GM12878 (cell line): ENCODE measurements at regions not wholly inside any gene's neighbourhood (a gene's known extent, or its start where the extent isn't known, plus 50 kb on each side); places are given as distances from the start of the nearest gene placed in this dataset.

Source experiments
- ATAC-seq: fragments of 200-7000 bp; cut with Tn5 transposase; 3 replicates; pipeline ENCODE4 v1.9.1; 2020; ENCODE audit warnings: mild to moderate bottlenecking, moderate library complexity
- BruUV-seq: library from RNA; stranded (reverse); fragments of 400-500 nt; replicated peaks from 2 replicates; lab custom pipeline; 2021; lab: Mats Ljungman, UMichigan
- CTCF ChIA-PET: fragments of 300-600 bp; sonication (Branson Sonifier 250); formaldehyde crosslinking; extraction: SDS; loops from one replicate; lab custom pipeline; 2021; ENCODE audit warnings: inconsistent platforms; lab: Yijun Ruan, JAX
- POLR2A ChIA-PET: fragments of 350-600 bp; formaldehyde crosslinking; extraction: SDS; loops from one replicate; lab custom pipeline; 2021; ENCODE audit warnings: inconsistent platforms; lab: Charles Lee
- RAD21 ChIA-PET: fragments of 300-600 bp; sonication (Branson Sonifier 250); formaldehyde crosslinking; loops from one replicate; lab custom pipeline; 2023; ENCODE audit warnings: antibody characterized with exemption; ENCODE audit not compliant: unreplicated experiment; lab: Charles Lee
- SMC1A ChIA-PET: fragments of 300-600 bp; sonication (Branson Sonifier 250); formaldehyde crosslinking; loops from one replicate; lab custom pipeline; 2023; ENCODE audit not compliant: unreplicated experiment, uncharacterized antibody; lab: Charles Lee
- DNase-seq: peaks from one replicate; pipeline ENCODE4 v3.0.0-alpha.2; 2011; ENCODE audit warnings: low read depth, low spot score
- FAIRE-seq: peaks from 3 replicates; lab custom pipeline; 2011; peaks lifted over from hg19 to GRCh38; lab: Jason Lieb, UNC
- H2AFZ ChIP-seq: 2 replicates; pipeline ENCODE4 v1.6.0; 2011; ENCODE audit warnings: low read depth, low read length, control low read depth; ENCODE audit not compliant: control insufficient read depth
- H3K27ac ChIP-seq: 2 replicates; pipeline ENCODE4 v1.5.1; 2011; ENCODE audit warnings: control low read depth; ENCODE audit not compliant: control insufficient read depth, insufficient read depth
- H3K27me3 ChIP-seq, 2 experiments: replicated peaks in 1 of 2; 2 replicates each; pipeline versions ENCODE4 v1.6.0 to v1.6.1; 2011; ENCODE audit warnings: low read length in 1 of 2; ENCODE audit not compliant: control insufficient read depth in 2 of 2, insufficient read depth in 2 of 2
- H3K36me3 ChIP-seq, 2 experiments: 2 replicates each; pipeline ENCODE4 v1.5.1; 2011; ENCODE audit warnings: low read length in 1 of 2; ENCODE audit not compliant: control insufficient read depth in 2 of 2, insufficient read depth in 2 of 2
- H3K4me1 ChIP-seq: 2 replicates; pipeline ENCODE4 v1.6.1; 2011; ENCODE audit warnings: mild to moderate bottlenecking, low read length, moderate library complexity, mixed read lengths; ENCODE audit not compliant: control insufficient read depth, insufficient read depth
- H3K4me2 ChIP-seq: 2 replicates; pipeline ENCODE4 v1.6.0; 2011; ENCODE audit warnings: control low read depth; ENCODE audit not compliant: control insufficient read depth, insufficient read depth
- H3K4me3 ChIP-seq: fragments of 200-600 bp; sonication (generic); 2 replicates; pipeline ENCODE4 v1.5.1; 2016
- H3K79me2 ChIP-seq: 2 replicates; pipeline ENCODE4 v1.6.0; 2011; ENCODE audit warnings: low read length; ENCODE audit not compliant: control insufficient read depth, insufficient read depth
- H3K9ac ChIP-seq: 2 replicates; pipeline ENCODE4 v1.8.0; 2011; ENCODE audit warnings: low read length, control low read depth, mixed read lengths; ENCODE audit not compliant: control insufficient read depth, insufficient read depth
- H3K9me3 ChIP-seq: replicated peaks from 3 replicates; pipeline ENCODE4 v1.5.1; 2011; ENCODE audit warnings: mild to moderate bottlenecking, low read length; ENCODE audit not compliant: control insufficient read depth, insufficient read depth
- H4K20me1 ChIP-seq: 2 replicates; pipeline ENCODE4 v1.6.0; 2011; ENCODE audit not compliant: control insufficient read depth, insufficient read depth
- EP300 ChIP-seq, 2 experiments: fragments of 150-350 bp in 1 of 2; IDR thresholded peaks; 2 replicates each; pipeline ENCODE4 v1.6.1; 2011 to 2012; ENCODE audit warnings: low read depth in 2 of 2, low read length in 2 of 2, borderline replicate concordance in 1 of 2, improper control_type of control experiment in 1 of 2, inconsistent platforms in 1 of 2; ENCODE audit not compliant: control insufficient read depth in 1 of 2
- ETV6 ChIP-seq, 2 experiments: fragments of 450-650 bp in 1 of 2; IDR thresholded peaks in 1 of 2; conservative IDR thresholded peaks in 1 of 2; 2 replicates each; pipeline ENCODE4 v1.6.1; 2014; ENCODE audit warnings: antibody characterized with exemption in 1 of 2, borderline replicate concordance in 1 of 2, low read depth in 1 of 2, mild to moderate bottlenecking in 1 of 2, moderate library complexity in 1 of 2
- KDM1A ChIP-seq: fragments of 200-600 bp; sonication (generic); IDR thresholded peaks from 2 replicates; pipeline ENCODE4 v1.6.1; 2016; ENCODE audit warnings: borderline replicate concordance
- KLF5 ChIP-seq: fragments of 450-650 bp; IDR thresholded peaks from 2 replicates; pipeline ENCODE4 v1.6.1; 2014; ENCODE audit warnings: mild to moderate bottlenecking; ENCODE audit not compliant: partially characterized antibody
- NBN ChIP-seq: fragments of 450-650 bp; IDR thresholded peaks from 2 replicates; pipeline ENCODE4 v1.6.1; 2016
- PML ChIP-seq: IDR thresholded peaks from 2 replicates; pipeline ENCODE4 v1.6.1; 2012; ENCODE audit warnings: low read length, inconsistent platforms
- SMAD5 ChIP-seq: IDR thresholded peaks from 2 replicates; pipeline ENCODE4 v1.6.1; 2016; ENCODE audit warnings: antibody characterized with exemption, low read depth
- SREBF2 ChIP-seq: IDR thresholded peaks from 2 replicates; pipeline ENCODE4 v1.6.1; 2012; ENCODE audit warnings: mild to moderate bottlenecking, low read length
- SRF ChIP-seq, 2 experiments: IDR thresholded peaks; 2 replicates each; pipeline ENCODE4 v1.6.1; 2011; ENCODE audit warnings: low read depth in 2 of 2, low read length in 2 of 2, mild to moderate bottlenecking in 1 of 2, moderate library complexity in 1 of 2
- YBX1 ChIP-seq: fragments of 450-650 bp; IDR thresholded peaks from 2 replicates; pipeline ENCODE4 v1.6.1; 2016; ENCODE audit warnings: antibody characterized with exemption
- ZNF622 ChIP-seq: fragments of 450-650 bp; IDR thresholded peaks from 2 replicates; pipeline ENCODE4 v1.6.1; 2017; ENCODE audit warnings: mild to moderate bottlenecking, inconsistent platforms
- WGBS: methylation state at CpG from one replicate; pipeline ENCODE4 v1.1.6; 2016; ENCODE audit warnings: low lambda C conversion rate; ENCODE audit not compliant: insufficient replicate concordance, insufficient coverage; ENCODE audit errors: missing lambda C conversion rate; 5-methylcytosine and 5-hydroxymethylcytosine counted together
- in situ Hi-C: fragments of 300-500 bp; cut with MboI; formaldehyde crosslinking; loops from 9 replicates; pipeline ENCODE4 v1.14.3; 2018; ENCODE audit warnings: mixed read lengths
- intact Hi-C: fragments of 100-400 bp; cut with micrococcal nuclease; formaldehyde crosslinking; loops from one replicate; pipeline ENCODE4 v1.14.2; 2022; ENCODE audit not compliant: unreplicated experiment
- TF ChIP-seq, protein P1 (sequence below): fragments of 450-650 bp; IDR thresholded peaks from 2 replicates; pipeline ENCODE4 v1.6.1; 2016; ENCODE audit warnings: mild to moderate bottlenecking
- TF ChIP-seq, protein P2 (sequence below): IDR thresholded peaks from 2 replicates; pipeline ENCODE4 v1.6.1; 2011; ENCODE audit warnings: borderline replicate concordance, low read depth, mild to moderate bottlenecking, moderate library complexity, mixed read lengths, low read length; ENCODE audit not compliant: insufficient read depth; ENCODE audit errors: extremely low read length
- TF ChIP-seq, protein P3 (sequence below): fragments of 450-650 bp; formaldehyde crosslinking; IDR thresholded peaks from 2 replicates; pipeline ENCODE4 v1.4.0; 2020; ENCODE audit warnings: mild to moderate bottlenecking, moderate library complexity

DNA sequence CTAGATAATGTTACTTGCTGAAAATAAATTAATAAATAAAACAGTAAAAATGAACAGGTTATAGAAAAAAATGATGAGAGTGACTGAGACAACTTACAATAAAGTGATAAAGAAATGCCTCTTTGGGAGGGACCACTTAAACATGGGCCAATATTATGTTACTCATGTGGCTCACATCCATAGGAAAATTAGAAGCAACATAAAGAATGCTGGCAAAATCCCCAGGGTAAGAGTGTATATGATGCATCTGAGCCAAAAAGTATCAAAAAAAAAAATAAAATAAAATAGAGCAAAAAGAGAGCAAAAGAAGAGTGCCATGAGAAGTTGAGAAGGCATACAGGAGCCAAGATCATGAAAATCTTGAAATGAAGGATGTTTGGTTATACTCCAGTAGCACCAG is 818.0 kb downstream of the LTN1 start (continued):
- TF ChIP-seq, protein P1, sequence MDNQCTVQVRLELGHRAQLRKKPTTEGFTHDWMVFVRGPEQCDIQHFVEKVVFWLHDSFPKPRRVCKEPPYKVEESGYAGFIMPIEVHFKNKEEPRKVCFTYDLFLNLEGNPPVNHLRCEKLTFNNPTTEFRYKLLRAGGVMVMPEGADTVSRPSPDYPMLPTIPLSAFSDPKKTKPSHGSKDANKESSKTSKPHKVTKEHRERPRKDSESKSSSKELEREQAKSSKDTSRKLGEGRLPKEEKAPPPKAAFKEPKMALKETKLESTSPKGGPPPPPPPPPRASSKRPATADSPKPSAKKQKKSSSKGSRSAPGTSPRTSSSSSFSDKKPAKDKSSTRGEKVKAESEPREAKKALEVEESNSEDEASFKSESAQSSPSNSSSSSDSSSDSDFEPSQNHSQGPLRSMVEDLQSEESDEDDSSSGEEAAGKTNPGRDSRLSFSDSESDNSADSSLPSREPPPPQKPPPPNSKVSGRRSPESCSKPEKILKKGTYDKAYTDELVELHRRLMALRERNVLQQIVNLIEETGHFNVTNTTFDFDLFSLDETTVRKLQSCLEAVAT, result no peak
- TF ChIP-seq SREBF2, result no peak
- TF ChIP-seq NBN, result no peak
- TF ChIP-seq ZNF622, result no peak
- no peak for TF ChIP-seq KLF5
- no peak for TF ChIP-seq SMAD5
- TF ChIP-seq ETV6 (conservative IDR thresholded peaks at IDR 0.05 in 1 of 2, IDR thresholded peaks at IDR 0.05 in 1 of 2; ENCODE audit: borderline replicate concordance in 1 of 2, low read depth in 1 of 2), result no peak

DNA sequence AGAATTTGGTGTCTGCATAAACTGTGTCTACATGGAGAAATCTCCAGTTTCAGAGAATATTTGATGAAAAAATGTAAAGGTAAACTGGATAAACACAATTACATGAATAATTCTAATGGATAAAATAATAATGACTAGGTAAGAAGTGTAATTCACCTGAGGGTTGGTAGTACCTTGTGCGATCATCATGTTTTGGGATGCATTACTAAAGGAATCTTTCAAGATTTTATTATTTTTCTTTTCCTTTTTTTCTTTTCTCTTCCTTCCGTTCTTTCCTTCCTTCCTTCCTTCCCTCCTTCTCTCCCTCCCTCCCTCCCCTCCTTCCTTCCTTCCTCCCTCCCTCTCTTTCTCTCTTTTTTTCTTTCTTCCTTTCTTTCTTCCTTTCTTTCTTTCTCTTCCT is 818.7 kb downstream of the LTN1 start:
- Histone ChIP-seq H3K4me1 (no peaks in the 10 kb centered on the region), H3K79me2 (no peaks in the 10 kb centered on the region), H3K9me3 (no peaks in the 10 kb centered on the region), H3K27me3 (no peaks in the 10 kb centered on the region), H3K36me3 (no peaks in the 10 kb centered on the region), H3K4me2 (no peak overlapping the region), H4K20me1 (no peaks in the 10 kb centered on the region), H3K9ac (no peak overlapping the region), H3K4me3 (no peak overlapping the region), H2AFZ (no peak overlapping the region), H3K27ac (no peak overlapping the region)
- SMC1A ChIA-PET, result no interaction called here
- intact Hi-C loops, result no loop called here
- no peak for ATAC-seq
- CTCF ChIA-PET, result no interaction called here
- no peak for FAIRE-seq
- no peak for DNase-seq
- RAD21 ChIA-PET, result no interaction called here
- POLR2A ChIA-PET, result no interaction called here
- WGBS, result 0% methylated on average over 2 of the region's 2 CpGs
- no peak for TF ChIP-seq EP300 (IDR thresholded peaks at IDR 0.05; ENCODE audit: borderline replicate concordance in 1 of 2, control insufficient read depth in 1 of 2, low read depth in 2 of 2, low read length in 2 of 2)
- no peak for TF ChIP-seq YBX1
- TF ChIP-seq SRF (IDR thresholded peaks at IDR 0.05; ENCODE audit: low read depth in 2 of 2, low read length in 2 of 2), result no peak
- TF ChIP-seq PML, result no peak
- TF ChIP-seq KDM1A, result no peak
- TF ChIP-seq, protein P2, sequence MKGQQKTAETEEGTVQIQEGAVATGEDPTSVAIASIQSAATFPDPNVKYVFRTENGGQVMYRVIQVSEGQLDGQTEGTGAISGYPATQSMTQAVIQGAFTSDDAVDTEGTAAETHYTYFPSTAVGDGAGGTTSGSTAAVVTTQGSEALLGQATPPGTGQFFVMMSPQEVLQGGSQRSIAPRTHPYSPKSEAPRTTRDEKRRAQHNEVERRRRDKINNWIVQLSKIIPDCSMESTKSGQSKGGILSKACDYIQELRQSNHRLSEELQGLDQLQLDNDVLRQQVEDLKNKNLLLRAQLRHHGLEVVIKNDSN, result no peak
- TF ChIP-seq, protein P3, sequence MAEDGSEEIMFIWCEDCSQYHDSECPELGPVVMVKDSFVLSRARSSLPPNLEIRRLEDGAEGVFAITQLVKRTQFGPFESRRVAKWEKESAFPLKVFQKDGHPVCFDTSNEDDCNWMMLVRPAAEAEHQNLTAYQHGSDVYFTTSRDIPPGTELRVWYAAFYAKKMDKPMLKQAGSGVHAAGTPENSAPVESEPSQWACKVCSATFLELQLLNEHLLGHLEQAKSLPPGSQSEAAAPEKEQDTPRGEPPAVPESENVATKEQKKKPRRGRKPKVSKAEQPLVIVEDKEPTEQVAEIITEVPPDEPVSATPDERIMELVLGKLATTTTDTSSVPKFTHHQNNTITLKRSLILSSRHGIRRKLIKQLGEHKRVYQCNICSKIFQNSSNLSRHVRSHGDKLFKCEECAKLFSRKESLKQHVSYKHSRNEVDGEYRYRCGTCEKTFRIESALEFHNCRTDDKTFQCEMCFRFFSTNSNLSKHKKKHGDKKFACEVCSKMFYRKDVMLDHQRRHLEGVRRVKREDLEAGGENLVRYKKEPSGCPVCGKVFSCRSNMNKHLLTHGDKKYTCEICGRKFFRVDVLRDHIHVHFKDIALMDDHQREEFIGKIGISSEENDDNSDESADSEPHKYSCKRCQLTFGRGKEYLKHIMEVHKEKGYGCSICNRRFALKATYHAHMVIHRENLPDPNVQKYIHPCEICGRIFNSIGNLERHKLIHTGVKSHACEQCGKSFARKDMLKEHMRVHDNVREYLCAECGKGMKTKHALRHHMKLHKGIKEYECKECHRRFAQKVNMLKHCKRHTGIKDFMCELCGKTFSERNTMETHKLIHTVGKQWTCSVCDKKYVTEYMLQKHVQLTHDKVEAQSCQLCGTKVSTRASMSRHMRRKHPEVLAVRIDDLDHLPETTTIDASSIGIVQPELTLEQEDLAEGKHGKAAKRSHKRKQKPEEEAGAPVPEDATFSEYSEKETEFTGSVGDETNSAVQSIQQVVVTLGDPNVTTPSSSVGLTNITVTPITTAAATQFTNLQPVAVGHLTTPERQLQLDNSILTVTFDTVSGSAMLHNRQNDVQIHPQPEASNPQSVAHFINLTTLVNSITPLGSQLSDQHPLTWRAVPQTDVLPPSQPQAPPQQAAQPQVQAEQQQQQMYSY (CRISPR knock-in tag), result no peak
- in situ Hi-C loops, result no loop called here
- BruUV-seq, result no TSS peak
